CD8-positive, alpha-beta memory T cell (primary cell): ENCODE measurements at regions not wholly inside any gene's neighbourhood (a gene's known extent, or its start where the extent isn't known, plus 50 kb on each side); places are given as distances from the start of the nearest gene placed in this dataset.
"Not testable (repeated sequence)": the region's sequence is repeated elsewhere in the genome, so short reads cannot be mapped to it uniquely, and the experiment has no call there.

Experiments used
- CTCF ChIA-PET: fragments of 350-600 bp; sonication (Branson Sonifier 250); formaldehyde crosslinking; loops from one replicate; lab custom pipeline; 2021; ENCODE audit warnings: antibody characterized with exemption; lab: Charles Lee
- POLR2A ChIA-PET: fragments of 350-600 bp; sonication (Branson Sonifier 250); formaldehyde crosslinking; loops from one replicate; lab custom pipeline; 2021; ENCODE audit warnings: antibody characterized with exemption; lab: Charles Lee
- DNase-seq, 5 donors: peaks; one replicate each; pipeline versions ENCODE4 v3.0.0 to v3.0.0-alpha.2; 2020 to 2022; ENCODE audit warnings: mixed read lengths in 1 of 5
- H3K27ac ChIP-seq: one replicate; pipeline ENCODE4 v1.7.0; 2013; ENCODE audit warnings: low read depth, mild to moderate bottlenecking, low read length, moderate library complexity
- H3K27me3 ChIP-seq: 2 replicates; pipeline ENCODE4 v1.7.0; 2013; ENCODE audit warnings: low read length, mild to moderate bottlenecking; ENCODE audit not compliant: insufficient read depth, poor library complexity, severe bottlenecking
- H3K36me3 ChIP-seq: 2 replicates; pipeline ENCODE4 v1.7.0; 2013; ENCODE audit warnings: mild to moderate bottlenecking, low read length, moderate library complexity; ENCODE audit not compliant: insufficient read depth
- H3K4me1 ChIP-seq: 2 replicates; pipeline ENCODE4 v1.7.0; 2013; ENCODE audit warnings: mild to moderate bottlenecking, low read length, moderate library complexity; ENCODE audit not compliant: insufficient read depth
- H3K4me3 ChIP-seq: 2 replicates; pipeline ENCODE4 v1.7.0; 2013; ENCODE audit warnings: mild to moderate bottlenecking, low read length
- H3K9me3 ChIP-seq: 2 replicates; pipeline ENCODE4 v1.7.0; 2013; ENCODE audit warnings: mild to moderate bottlenecking, low read length
- H3K27ac Mint-ChIP-seq, 8 donors: one replicate each; pipeline ENCODE4 v1.8.0; 2020 to 2021; ENCODE audit warnings: mixed read lengths in 8 of 8, mild to moderate bottlenecking in 6 of 8, inconsistent platforms in 3 of 8, moderate library complexity in 3 of 8
- H3K27me3 Mint-ChIP-seq, 2 donors: one replicate each; pipeline ENCODE4 v1.8.0; 2020 to 2021; ENCODE audit warnings: mixed read lengths in 2 of 2, mild to moderate bottlenecking in 1 of 2, moderate library complexity in 1 of 2
- H3K36me3 Mint-ChIP-seq, 3 donors: one replicate each; pipeline ENCODE4 v1.8.0; 2020 to 2021; ENCODE audit warnings: mixed read lengths in 3 of 3, inconsistent platforms in 1 of 3, mild to moderate bottlenecking in 1 of 3
- H3K4me1 Mint-ChIP-seq, 3 donors: one replicate each; pipeline ENCODE4 v1.8.0; 2020 to 2021; ENCODE audit warnings: mixed read lengths in 3 of 3, inconsistent platforms in 1 of 3, mild to moderate bottlenecking in 1 of 3
- H3K4me3 Mint-ChIP-seq, 7 donors: one replicate each; pipeline ENCODE4 v1.8.0; 2020 to 2021; ENCODE audit warnings: mixed read lengths in 7 of 7, mild to moderate bottlenecking in 6 of 7, moderate library complexity in 4 of 7, inconsistent platforms in 2 of 7
- H3K9me3 Mint-ChIP-seq, 5 donors: one replicate each; pipeline ENCODE4 v1.8.0; 2020 to 2022; ENCODE audit warnings: mixed read lengths in 5 of 5, mild to moderate bottlenecking in 3 of 5, moderate library complexity in 2 of 5, inconsistent platforms in 1 of 5

GRCh38 chr3:29181872-29182271 is 99.0 kb upstream of the RBMS3 start:
- no peaks in the 10 kb centered on the region for H3K4me1 ChIP-seq
- ChIA-PET CTCF (no interaction called here), POLR2A (no interaction called here)
- DNase-seq: no peak
- H3K27ac ChIP-seq: no peak overlapping the region
- H3K9me3 ChIP-seq: no peaks in the 10 kb centered on the region
- peaks cover 0 to 3% (median 0%) of the 10 kb centered on the region in 5 donors for H3K9me3 Mint-ChIP-seq
- H3K36me3 ChIP-seq: no peaks in the 10 kb centered on the region
- no peaks in the 10 kb centered on the region for H3K27me3 Mint-ChIP-seq
- H3K27me3 ChIP-seq: no peaks in the 10 kb centered on the region
- H3K4me1 Mint-ChIP-seq: peaks cover 0 to 4% (median 4%) of the 10 kb centered on the region in 3 donors
- H3K36me3 Mint-ChIP-seq: no peaks in the 10 kb centered on the region
- no peak overlapping the region for H3K4me3 Mint-ChIP-seq
- H3K27ac Mint-ChIP-seq: no peak overlapping the region
- no peak overlapping the region for H3K4me3 ChIP-seq

- H3K9me3 ChIP-seq, H3K36me3 Mint-ChIP-seq, H3K36me3 ChIP-seq, H3K27me3 ChIP-seq, H3K9me3 Mint-ChIP-seq, H3K4me1 ChIP-seq, H3K27ac Mint-ChIP-seq, DNase-seq, H3K27ac ChIP-seq, H3K4me1 Mint-ChIP-seq, H3K4me3 ChIP-seq, POLR2A ChIA-PET, H3K4me3 Mint-ChIP-seq, H3K27me3 Mint-ChIP-seq, CTCF ChIA-PET: not testable (repeated sequence)
Measured at GRCh38 chr3:29182828-29183227, 98.0 kb upstream of the RBMS3 start.

- Mint-ChIP-seq H3K27ac (no peak overlapping the region), H3K36me3 (no peaks in the 10 kb centered on the region), H3K4me3 (peak overlapping the region in 1 of 7 donors; percentile 23), H3K9me3 (peaks cover 0 to 3% (median 0%) of the 10 kb centered on the region in 5 donors), H3K4me1 (peaks cover 0 to 4% (median 4%) of the 10 kb centered on the region in 3 donors), H3K27me3 (no peaks in the 10 kb centered on the region)
- H3K36me3 ChIP-seq: no peaks in the 10 kb centered on the region
- no peak overlapping the region for H3K27ac ChIP-seq
- no peaks in the 10 kb centered on the region for H3K27me3 ChIP-seq
- no peaks in the 10 kb centered on the region for H3K9me3 ChIP-seq
- H3K4me1 ChIP-seq: no peaks in the 10 kb centered on the region
- POLR2A ChIA-PET: no interaction called here
- H3K4me3 ChIP-seq: no peak overlapping the region
- DNase-seq: no peak
- CTCF ChIA-PET: no interaction called here
Measured at GRCh38 chr3:29183346-29184087, 97.4 kb upstream of the RBMS3 start.

GRCh38 chr3:29185706-29186105 is 95.2 kb upstream of the RBMS3 start:
- peaks cover 0 to 8% (median 0%) of the 10 kb centered on the region in 5 donors for H3K9me3 Mint-ChIP-seq
- H3K27ac ChIP-seq: no peak overlapping the region
- no peak for DNase-seq
- H3K4me1 Mint-ChIP-seq: peaks cover 0 to 4% (median 4%) of the 10 kb centered on the region in 3 donors
- no peak overlapping the region for H3K4me3 Mint-ChIP-seq
- no peaks in the 10 kb centered on the region for H3K36me3 ChIP-seq
- H3K36me3 Mint-ChIP-seq: no peaks in the 10 kb centered on the region
- H3K27me3 Mint-ChIP-seq: no peaks in the 10 kb centered on the region
- no peaks in the 10 kb centered on the region for H3K9me3 ChIP-seq
- no peaks in the 10 kb centered on the region for H3K4me1 ChIP-seq
- H3K27me3 ChIP-seq: no peaks in the 10 kb centered on the region
- ChIA-PET POLR2A (no interaction called here), CTCF (no interaction called here)
- H3K27ac Mint-ChIP-seq: no peak overlapping the region
- no peak overlapping the region for H3K4me3 ChIP-seq

GRCh38 chr3:29186131-29186599 is 94.7 kb upstream of the RBMS3 start:
- no peak overlapping the region for H3K27ac Mint-ChIP-seq
- Histone ChIP-seq H3K27ac (no peak overlapping the region), H3K9me3 (no peaks in the 10 kb centered on the region), H3K27me3 (no peaks in the 10 kb centered on the region), H3K4me3 (no peak overlapping the region), H3K4me1 (no peaks in the 10 kb centered on the region), H3K36me3 (no peaks in the 10 kb centered on the region)
- peaks cover 0 to 8% (median 0%) of the 10 kb centered on the region in 5 donors for H3K9me3 Mint-ChIP-seq
- POLR2A ChIA-PET: no interaction called here
- no peaks in the 10 kb centered on the region for H3K27me3 Mint-ChIP-seq
- no peak overlapping the region for H3K4me3 Mint-ChIP-seq
- CTCF ChIA-PET: no interaction called here
- no peak for DNase-seq
- H3K4me1 Mint-ChIP-seq: peaks cover 0 to 4% (median 4%) of the 10 kb centered on the region in 3 donors
- no peaks in the 10 kb centered on the region for H3K36me3 Mint-ChIP-seq

GRCh38 chr3:29186982-29187725 is 93.7 kb upstream of the RBMS3 start:
- Mint-ChIP-seq H3K36me3 (no peaks in the 10 kb centered on the region), H3K4me3 (no peak overlapping the region), H3K9me3 (peaks cover 0 to 8% (median 0%) of the 10 kb centered on the region in 5 donors), H3K27me3 (no peaks in the 10 kb centered on the region), H3K27ac (no peak overlapping the region), H3K4me1 (peaks cover 0 to 4% (median 4%) of the 10 kb centered on the region in 3 donors)
- H3K4me1 ChIP-seq: no peaks in the 10 kb centered on the region
- no peaks in the 10 kb centered on the region for H3K36me3 ChIP-seq
- H3K27ac ChIP-seq: no peak overlapping the region
- no peaks in the 10 kb centered on the region for H3K27me3 ChIP-seq
- ChIA-PET POLR2A (no interaction called here), CTCF (no interaction called here)
- DNase-seq: no peak
- H3K4me3 ChIP-seq: no peak overlapping the region
- H3K9me3 ChIP-seq: no peaks in the 10 kb centered on the region

- Histone ChIP-seq H3K27ac (no peak overlapping the region), H3K4me3 (no peak overlapping the region), H3K27me3 (no peaks in the 10 kb centered on the region), H3K9me3 (no peaks in the 10 kb centered on the region), H3K4me1 (no peaks in the 10 kb centered on the region), H3K36me3 (no peaks in the 10 kb centered on the region)
- Mint-ChIP-seq H3K4me3 (no peak overlapping the region), H3K4me1 (no peaks in the 10 kb centered on the region), H3K27ac (no peak overlapping the region), H3K9me3 (peaks cover 0 to 13% (median 2%) of the 10 kb centered on the region in 5 donors), H3K36me3 (peaks cover 0 to 3% (median 0%) of the 10 kb centered on the region in 3 donors), H3K27me3 (no peaks in the 10 kb centered on the region)
- no peak for DNase-seq
- POLR2A ChIA-PET: no interaction called here
- CTCF ChIA-PET: no interaction called here
Measured at GRCh38 chr3:29189328-29189727, 91.5 kb upstream of the RBMS3 start.

- Histone ChIP-seq H3K27ac (no peak overlapping the region), H3K4me1 (no peaks in the 10 kb centered on the region), H3K27me3 (no peaks in the 10 kb centered on the region), H3K9me3 (no peaks in the 10 kb centered on the region), H3K36me3 (no peaks in the 10 kb centered on the region), H3K4me3 (no peak overlapping the region)
- no peaks in the 10 kb centered on the region for H3K27me3 Mint-ChIP-seq
- POLR2A ChIA-PET: no interaction called here
- peaks cover 0 to 19% (median 4%) of the 10 kb centered on the region in 5 donors for H3K9me3 Mint-ChIP-seq
- H3K4me3 Mint-ChIP-seq: no peak overlapping the region
- peaks cover 0 to 5% (median 0%) of the 10 kb centered on the region in 3 donors for H3K36me3 Mint-ChIP-seq
- H3K4me1 Mint-ChIP-seq: no peaks in the 10 kb centered on the region
- no peak overlapping the region for H3K27ac Mint-ChIP-seq
- CTCF ChIA-PET: no interaction called here
- no peak for DNase-seq
Measured at GRCh38 chr3:29194139-29194538, 86.7 kb upstream of the RBMS3 start.
